Dendritic cell treated with granulocyte-macrophage colony-stimulating factor and Interleukin-4, amounts not matched to agents 40 ng/mL and 50 ng/mL, for 4 days (primary cell): ENCODE measurements at regions not wholly inside any gene's neighbourhood (a gene's known extent, or its start where the extent isn't known, plus 50 kb on each side); places are given as distances from the start of the nearest gene placed in this dataset.
"Not testable (repeated sequence)": the region's sequence is repeated elsewhere in the genome, so short reads cannot be mapped to it uniquely, and the experiment has no call there.

Experiments
- H3K27ac Mint-ChIP-seq: one replicate; pipeline ENCODE4 v1.8.0; 2022; ENCODE audit warnings: mild to moderate bottlenecking, mixed read lengths
- H3K27me3 Mint-ChIP-seq: one replicate; pipeline ENCODE4 v1.8.0; 2022; ENCODE audit warnings: mild to moderate bottlenecking, mixed read lengths
- H3K36me3 Mint-ChIP-seq: one replicate; pipeline ENCODE4 v1.8.0; 2022; ENCODE audit warnings: low read depth, mixed read lengths
- H3K4me1 Mint-ChIP-seq: one replicate; pipeline ENCODE4 v1.8.0; 2022; ENCODE audit warnings: low read depth, mixed read lengths
- H3K4me3 Mint-ChIP-seq: one replicate; pipeline ENCODE4 v1.8.0; 2022; ENCODE audit warnings: mild to moderate bottlenecking, moderate library complexity, mixed read lengths
- H3K9me3 Mint-ChIP-seq: one replicate; pipeline ENCODE4 v1.8.0; 2022; ENCODE audit warnings: mixed read lengths
- intact Hi-C: fragments of 100-400 bp; cut with micrococcal nuclease; formaldehyde crosslinking; loops from one replicate; pipeline ENCODE4 v1.15.0; 2022

DNA sequence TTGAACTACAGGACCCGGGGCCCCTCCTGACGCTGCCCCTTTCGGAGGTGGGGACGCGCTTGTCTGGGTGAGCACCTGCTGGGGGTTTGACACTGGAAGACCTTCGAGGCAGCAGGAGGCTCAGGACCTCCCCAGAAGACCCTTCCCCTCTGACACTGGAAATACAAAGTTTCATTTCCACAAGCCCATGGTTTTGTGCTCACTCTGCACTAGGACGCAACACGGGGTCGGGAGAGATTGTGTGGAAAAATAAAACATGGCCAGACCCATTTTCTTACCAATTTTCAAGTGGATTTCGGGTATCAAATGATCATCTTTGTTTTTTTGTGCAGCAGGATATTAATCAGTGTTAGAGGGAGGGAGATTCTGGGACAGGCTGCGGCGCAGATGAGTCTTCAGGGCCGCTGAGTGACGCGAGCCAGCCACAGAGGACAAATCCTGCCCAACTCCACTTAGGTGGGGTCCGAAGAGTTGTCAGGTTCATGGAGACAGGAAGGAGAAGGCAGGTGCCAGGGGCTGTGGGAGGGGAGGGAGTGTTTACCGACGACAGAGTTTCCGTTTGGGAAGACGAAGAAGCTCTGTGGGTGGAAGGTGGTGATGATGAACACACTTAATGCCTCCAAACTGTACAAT lies 160.0 kb upstream of the AFDN start:
- no peak overlapping the region for H3K4me3 Mint-ChIP-seq
- H3K36me3 Mint-ChIP-seq = no peaks in the 10 kb centered on the region
- H3K4me1 Mint-ChIP-seq = no peaks in the 10 kb centered on the region
- H3K9me3 Mint-ChIP-seq = peaks cover 9% of the 10 kb centered on the region
- intact Hi-C loops = no loop called here
- no peaks in the 10 kb centered on the region for H3K27me3 Mint-ChIP-seq
- no peak overlapping the region for H3K27ac Mint-ChIP-seq

DNA sequence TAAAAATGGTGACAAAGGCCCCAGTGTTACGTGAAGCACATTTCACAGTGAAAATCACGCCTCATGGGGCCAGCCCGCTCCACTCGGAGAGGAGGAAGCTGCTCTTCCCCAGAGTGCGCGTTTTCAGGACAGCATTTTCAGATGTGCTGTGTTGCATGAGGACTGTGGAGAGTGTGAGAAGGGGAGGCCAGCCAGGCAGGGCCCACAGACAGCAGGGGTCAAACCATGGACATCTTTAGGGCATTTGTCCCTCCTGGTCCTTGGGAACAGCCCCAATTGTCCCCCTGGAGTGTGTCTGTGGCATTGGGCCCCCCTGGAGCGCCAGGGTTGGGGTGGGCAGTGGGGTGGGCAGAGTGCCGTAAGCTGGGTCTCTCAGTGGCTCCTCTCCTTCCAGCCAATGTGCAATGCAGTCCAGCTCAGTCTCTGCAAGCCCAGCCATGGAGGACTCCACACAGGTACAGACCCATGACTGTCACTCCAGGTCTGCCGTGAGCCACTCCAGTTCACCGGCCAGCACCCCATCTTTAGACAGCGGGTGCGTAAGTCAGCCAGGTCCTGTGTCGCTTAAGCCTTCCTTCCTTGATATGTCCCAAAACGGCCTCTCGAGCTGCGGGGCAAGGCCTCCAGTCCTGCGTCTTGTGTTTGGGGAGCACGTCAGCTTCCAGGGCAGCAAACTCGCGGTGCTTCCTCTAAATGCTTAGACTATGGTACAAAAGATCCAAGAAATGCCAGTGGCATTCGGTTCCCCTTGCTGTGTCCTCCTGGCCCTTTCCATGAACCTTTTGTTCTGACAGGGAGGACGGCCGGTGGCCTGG lies 159.3 kb upstream of the AFDN start:
- Mint-ChIP-seq H3K4me3 (no peak overlapping the region), H3K27ac (no peak overlapping the region), H3K4me1 (no peaks in the 10 kb centered on the region), H3K36me3 (no peaks in the 10 kb centered on the region), H3K9me3 (peaks cover 16% of the 10 kb centered on the region), H3K27me3 (no peaks in the 10 kb centered on the region)
- intact Hi-C loops = no loop called here

DNA sequence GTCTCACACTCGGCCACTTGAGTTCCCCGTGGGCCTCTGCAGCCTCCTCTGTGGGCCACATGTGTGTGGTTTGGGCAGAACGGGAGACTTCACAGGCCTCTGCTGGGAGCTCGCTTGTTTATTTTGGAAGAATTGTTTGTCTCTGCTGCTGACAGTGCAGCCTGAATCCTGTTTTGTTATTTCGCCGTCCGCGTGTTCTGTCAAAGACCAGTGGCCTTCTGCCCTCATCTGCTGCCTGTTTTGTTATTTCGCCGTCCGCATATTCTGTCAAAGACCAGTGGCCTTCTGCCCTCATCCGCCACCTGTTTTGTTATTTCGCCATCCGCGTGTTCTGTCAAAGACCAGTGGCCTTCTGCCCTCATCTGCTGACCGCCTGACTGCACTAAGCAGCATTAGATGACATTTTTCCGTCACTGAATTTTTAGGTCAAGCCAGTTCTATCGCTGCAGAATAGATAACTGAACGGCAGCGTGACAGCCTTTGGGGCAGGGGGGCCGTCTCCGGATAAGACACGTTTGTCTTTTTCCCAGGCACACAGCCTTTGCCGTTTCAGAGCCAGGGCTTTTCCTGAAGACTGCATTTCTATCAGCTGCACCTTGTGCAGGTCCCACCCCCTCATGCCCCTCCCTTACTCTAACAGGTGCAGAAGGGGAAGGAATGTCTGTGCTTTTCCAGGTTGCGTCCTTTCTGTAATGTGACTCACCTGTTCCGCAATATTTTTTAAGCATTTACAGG lies 158.5 kb upstream of the AFDN start:
- H3K36me3 Mint-ChIP-seq = no peaks in the 10 kb centered on the region

GRCh38 chr6:167668754-167669552 lies 157.8 kb upstream of the AFDN start:
- Mint-ChIP-seq H3K36me3 (no peaks in the 10 kb centered on the region), H3K27me3 (no peaks in the 10 kb centered on the region), H3K9me3 (peaks cover 24% of the 10 kb centered on the region), H3K4me1 (no peaks in the 10 kb centered on the region), H3K27ac (no peak overlapping the region), H3K4me3 (no peak overlapping the region)
- intact Hi-C loops = no loop called here

More for the DNA sequence above, 158.5 kb upstream of the AFDN start:
- intact Hi-C loops = no loop called here
- no peak overlapping the region for H3K27ac Mint-ChIP-seq
- no peaks in the 10 kb centered on the region for H3K4me1 Mint-ChIP-seq
- H3K9me3 Mint-ChIP-seq = peaks cover 24% of the 10 kb centered on the region
- H3K4me3 Mint-ChIP-seq = no peak overlapping the region
- H3K27me3 Mint-ChIP-seq = no peaks in the 10 kb centered on the region

DNA sequence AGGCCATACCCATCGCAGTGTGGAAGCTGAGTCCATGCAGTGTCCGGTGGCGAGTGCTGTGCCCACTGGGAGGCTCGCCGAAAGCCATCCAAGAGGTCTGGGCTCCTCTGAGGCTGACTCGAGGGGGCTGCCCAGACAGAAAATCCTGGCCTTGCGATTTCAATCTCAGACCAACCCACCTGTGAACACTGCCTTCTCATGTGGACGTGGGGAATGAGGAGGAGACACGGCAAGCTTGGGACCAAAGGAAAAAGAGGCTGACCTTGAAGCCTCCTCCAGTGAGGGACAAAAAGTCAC lies 157.2 kb upstream of the AFDN start:
- no peak overlapping the region for H3K27ac Mint-ChIP-seq
- intact Hi-C loops = no loop called here
- peaks cover 24% of the 10 kb centered on the region for H3K9me3 Mint-ChIP-seq
- H3K27me3 Mint-ChIP-seq = peaks cover 3% of the 10 kb centered on the region
- no peaks in the 10 kb centered on the region for H3K4me1 Mint-ChIP-seq
- no peak overlapping the region for H3K4me3 Mint-ChIP-seq
- H3K36me3 Mint-ChIP-seq = no peaks in the 10 kb centered on the region

DNA sequence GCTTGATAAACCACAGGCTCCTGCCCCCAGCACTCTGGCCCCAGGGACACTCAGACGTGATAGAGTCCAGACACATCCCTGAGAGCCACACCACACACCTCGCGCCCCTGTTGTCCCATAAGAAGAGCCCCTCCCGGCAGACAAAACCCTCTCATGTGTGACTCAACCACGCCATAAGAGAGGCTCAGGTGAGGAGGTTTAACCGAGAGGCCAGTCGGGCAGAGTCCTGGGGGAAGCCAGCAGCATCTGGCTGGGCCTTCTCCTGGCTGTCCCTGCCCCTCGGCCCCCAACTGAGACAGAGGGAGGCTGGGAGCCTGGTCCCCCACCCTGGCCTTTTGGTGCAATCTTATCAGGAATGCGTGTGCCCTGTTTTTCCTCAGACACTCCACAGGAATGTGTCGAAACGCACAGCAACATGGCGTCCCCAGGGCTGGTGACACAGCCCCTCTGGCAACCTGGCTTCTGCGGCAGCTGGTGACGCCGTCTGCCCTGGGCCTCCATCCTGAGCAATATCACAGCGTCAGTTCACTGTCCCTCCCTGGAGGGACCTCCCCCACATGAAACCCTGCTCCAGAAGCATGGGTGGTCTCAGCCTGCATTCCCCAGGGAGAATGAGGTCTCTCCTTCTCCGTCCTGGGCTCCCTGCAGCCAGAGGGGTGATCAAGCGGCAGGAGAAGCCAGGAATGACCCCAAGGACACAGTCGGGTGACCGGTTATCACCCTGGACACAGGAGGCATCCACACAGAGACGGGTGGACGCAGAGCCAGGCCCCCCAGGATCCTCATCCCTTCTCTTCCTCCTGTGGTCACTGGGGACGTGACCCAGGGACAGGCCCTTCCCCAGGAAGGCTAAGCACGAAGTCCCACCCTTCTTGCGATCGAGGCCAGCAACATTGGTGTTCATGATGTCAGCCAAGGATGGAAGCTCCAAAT lies 156.6 kb upstream of the AFDN start:
- intact Hi-C loops = no loop called here
- Mint-ChIP-seq H3K4me3 (no peak overlapping the region), H3K27me3 (peaks cover 7% of the 10 kb centered on the region), H3K9me3 (peaks cover 24% of the 10 kb centered on the region), H3K4me1 (no peaks in the 10 kb centered on the region), H3K36me3 (no peaks in the 10 kb centered on the region), H3K27ac (no peak overlapping the region)

DNA sequence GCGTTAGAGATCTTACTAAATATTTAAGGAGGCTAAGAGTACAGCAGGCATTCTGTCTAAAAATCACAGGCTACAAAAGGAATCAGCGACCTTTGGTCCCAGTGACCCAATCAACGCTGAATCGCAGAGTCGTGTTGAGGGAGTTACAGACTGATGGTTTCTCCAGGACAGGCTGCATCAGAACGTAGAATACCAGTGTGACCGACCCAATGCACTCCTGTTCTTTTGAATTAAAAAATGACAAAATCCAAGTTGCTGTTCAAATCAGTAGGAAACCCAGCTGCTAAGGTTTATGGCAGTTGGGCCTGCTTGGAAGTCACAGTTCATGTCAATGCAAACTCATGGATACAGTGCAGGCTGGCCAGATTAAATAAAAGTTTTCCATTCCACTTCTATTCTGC lies 155.8 kb upstream of the AFDN start:
- no peak overlapping the region for H3K27ac Mint-ChIP-seq
- H3K27me3 Mint-ChIP-seq = peaks cover 14% of the 10 kb centered on the region
- H3K36me3 Mint-ChIP-seq = no peaks in the 10 kb centered on the region
- H3K9me3 Mint-ChIP-seq = peaks cover 24% of the 10 kb centered on the region
- intact Hi-C loops = no loop called here
- no peaks in the 10 kb centered on the region for H3K4me1 Mint-ChIP-seq
- no peak overlapping the region for H3K4me3 Mint-ChIP-seq

GRCh38 chr6:167671379-167671976 lies 155.2 kb upstream of the AFDN start:
- H3K4me1 Mint-ChIP-seq, intact Hi-C loops, H3K4me3 Mint-ChIP-seq, H3K36me3 Mint-ChIP-seq, H3K27ac Mint-ChIP-seq: not testable (repeated sequence)
- peaks cover 19% of the 10 kb centered on the region for H3K27me3 Mint-ChIP-seq
- peaks cover 24% of the 10 kb centered on the region for H3K9me3 Mint-ChIP-seq

- Mint-ChIP-seq H3K27ac (no peak overlapping the region), H3K9me3 (peaks cover 24% of the 10 kb centered on the region), H3K36me3 (no peaks in the 10 kb centered on the region), H3K4me1 (no peaks in the 10 kb centered on the region), H3K27me3 (peaks cover 25% of the 10 kb centered on the region), H3K4me3 (no peak overlapping the region)
- intact Hi-C loops = no loop called here
Measured at GRCh38 chr6:167671977-167672687, 154.6 kb upstream of the AFDN start.

DNA sequence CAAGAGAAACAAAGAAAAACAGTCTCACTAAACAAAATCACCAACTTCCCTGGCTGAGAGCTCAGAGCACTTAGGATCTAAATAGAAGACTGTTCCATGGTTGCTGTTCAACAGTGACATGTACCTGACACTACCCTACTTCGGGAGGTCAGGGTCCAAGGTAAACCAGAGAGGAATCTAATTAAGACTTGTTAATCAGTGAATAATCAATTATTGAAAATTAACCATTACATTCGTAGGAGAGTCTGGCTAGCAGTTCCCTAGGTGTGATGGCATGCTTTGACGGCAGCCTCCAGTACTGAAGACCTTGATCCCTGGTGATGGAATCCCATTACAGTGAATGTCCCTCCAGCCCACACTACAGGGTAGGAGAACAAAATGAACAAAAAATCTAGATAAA lies 154.0 kb upstream of the AFDN start:
- peaks cover 32% of the 10 kb centered on the region for H3K27me3 Mint-ChIP-seq
- peaks cover 24% of the 10 kb centered on the region for H3K9me3 Mint-ChIP-seq
- no peaks in the 10 kb centered on the region for H3K4me1 Mint-ChIP-seq
- H3K4me3 Mint-ChIP-seq = no peak overlapping the region
- no peak overlapping the region for H3K27ac Mint-ChIP-seq
- intact Hi-C loops = no loop called here
- no peaks in the 10 kb centered on the region for H3K36me3 Mint-ChIP-seq

GRCh38 chr6:167673946-167674345 lies 152.8 kb upstream of the AFDN start:
- H3K9me3 Mint-ChIP-seq = peaks cover 24% of the 10 kb centered on the region
- peaks cover 44% of the 10 kb centered on the region for H3K27me3 Mint-ChIP-seq
- H3K4me1 Mint-ChIP-seq = no peaks in the 10 kb centered on the region
- H3K36me3 Mint-ChIP-seq = no peaks in the 10 kb centered on the region
- no peak overlapping the region for H3K27ac Mint-ChIP-seq
- intact Hi-C loops = no loop called here
- H3K4me3 Mint-ChIP-seq = no peak overlapping the region

DNA sequence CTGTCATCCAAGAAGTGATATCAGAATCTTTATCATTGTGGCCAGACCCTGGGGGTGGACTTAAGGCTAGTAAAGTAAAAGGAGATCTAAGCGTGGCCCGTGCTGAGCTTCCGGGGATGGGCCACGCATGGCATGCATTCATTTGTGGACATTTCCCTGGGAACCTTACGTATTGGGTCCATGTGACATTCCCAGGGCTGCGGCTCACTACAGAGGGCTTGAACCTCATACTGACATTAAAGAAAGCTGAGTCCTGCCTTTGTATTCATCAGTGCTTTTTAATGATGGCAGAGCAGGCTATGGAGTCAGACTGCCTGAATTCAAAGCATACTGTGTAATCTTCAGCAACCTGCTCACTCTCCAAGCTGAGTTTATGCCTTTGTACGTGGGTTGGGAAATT lies 152.2 kb upstream of the AFDN start:
- H3K9me3 Mint-ChIP-seq = peaks cover 24% of the 10 kb centered on the region
- H3K4me1 Mint-ChIP-seq = no peaks in the 10 kb centered on the region
- H3K4me3 Mint-ChIP-seq = no peak overlapping the region
- intact Hi-C loops = no loop called here
- no peaks in the 10 kb centered on the region for H3K36me3 Mint-ChIP-seq
- H3K27ac Mint-ChIP-seq = no peak overlapping the region
- H3K27me3 Mint-ChIP-seq = peaks cover 48% of the 10 kb centered on the region
